ENCODE measurements at regions not wholly inside any gene's neighbourhood (a gene's known extent, or its start where the extent isn't known, plus 50 kb on each side); places are given as distances from the start of the nearest gene placed in this dataset.

- Histone ChIP-seq H3K27me3 (replicated peaks; ENCODE audit: insufficient read depth, low read depth, low read length, poor library complexity) (no peaks in the 10 kb centered on the region), H3K36me3 (ENCODE audit: insufficient read depth, low read length, poor library complexity, severe bottlenecking) (no peaks in the 10 kb centered on the region), H3K4me3 (ENCODE audit: low read depth, low read length, poor library complexity, severe bottlenecking) (no peak overlapping the region), H3K27ac (ENCODE audit: low read depth, low read length, poor library complexity, severe bottlenecking) (no peak overlapping the region), H3K9me3 (ENCODE audit: low read depth, low read length, poor library complexity, severe bottlenecking) (no peaks in the 10 kb centered on the region), H3K4me1 (ENCODE audit: insufficient read depth, low read length, poor library complexity, severe bottlenecking) (no peaks in the 10 kb centered on the region)
- TF ChIP-seq EZH2 (IDR thresholded peaks at IDR 0.05; ENCODE audit: borderline replicate concordance, low read depth, low read length, poor library complexity, severe bottlenecking), result no peak
- no peak for TF ChIP-seq CTCF (conservative IDR thresholded peaks at IDR 0.05; ENCODE audit: low read depth, low read length)
- BruUV-seq (replicated peaks), result no TSS peak
- intact Hi-C loops (cut with micrococcal nuclease; ENCODE audit: unreplicated experiment), result no loop called here
- CTCF ChIA-PET, result no interaction called here
- DNase-seq (ENCODE audit: low spot score), result no peak
- POLR2A ChIA-PET (ENCODE audit: low non-redundant PET), result no interaction called here
Observed at GRCh38 chr4:106496061-106496460, 127.5 kb upstream of the GIMD1 start.

- peak; percentile 20 for DNase-seq (ENCODE audit: low spot score)
- Histone ChIP-seq H3K27me3 (replicated peaks; ENCODE audit: insufficient read depth, low read depth, low read length, poor library complexity) (no peaks in the 10 kb centered on the region), H3K9me3 (ENCODE audit: low read depth, low read length, poor library complexity, severe bottlenecking) (no peaks in the 10 kb centered on the region), H3K4me1 (ENCODE audit: insufficient read depth, low read length, poor library complexity, severe bottlenecking) (no peaks in the 10 kb centered on the region), H3K4me3 (ENCODE audit: low read depth, low read length, poor library complexity, severe bottlenecking) (no peak overlapping the region), H3K36me3 (ENCODE audit: insufficient read depth, low read length, poor library complexity, severe bottlenecking) (no peaks in the 10 kb centered on the region), H3K27ac (ENCODE audit: low read depth, low read length, poor library complexity, severe bottlenecking) (no peak overlapping the region)
- CTCF ChIA-PET, result no interaction called here
- TF ChIP-seq CTCF (conservative IDR thresholded peaks at IDR 0.05; ENCODE audit: low read depth, low read length) (no peak), EZH2 (IDR thresholded peaks at IDR 0.05; ENCODE audit: borderline replicate concordance, low read depth, low read length, poor library complexity, severe bottlenecking) (no peak)
- intact Hi-C loops (cut with micrococcal nuclease; ENCODE audit: unreplicated experiment), result no loop called here
- no TSS peak for BruUV-seq (replicated peaks)
- POLR2A ChIA-PET (ENCODE audit: low non-redundant PET), result interaction anchor here (0.6 kb wide), 1 partner anchor 121 kb away, joined by 6 read pairs; no protein-coding TSS in a partner anchor
Observed at GRCh38 chr4:106495476-106495875, 126.9 kb upstream of the GIMD1 start.

GRCh38 chr4:106494066-106494465 is 125.5 kb upstream of the GIMD1 start:
- Histone ChIP-seq H3K27ac (ENCODE audit: low read depth, low read length, poor library complexity, severe bottlenecking) (no peak overlapping the region), H3K27me3 (replicated peaks; ENCODE audit: insufficient read depth, low read depth, low read length, poor library complexity) (no peaks in the 10 kb centered on the region), H3K4me3 (ENCODE audit: low read depth, low read length, poor library complexity, severe bottlenecking) (no peak overlapping the region), H3K36me3 (ENCODE audit: insufficient read depth, low read length, poor library complexity, severe bottlenecking) (no peaks in the 10 kb centered on the region), H3K4me1 (ENCODE audit: insufficient read depth, low read length, poor library complexity, severe bottlenecking) (no peaks in the 10 kb centered on the region), H3K9me3 (ENCODE audit: low read depth, low read length, poor library complexity, severe bottlenecking) (no peaks in the 10 kb centered on the region)
- intact Hi-C loops (cut with micrococcal nuclease; ENCODE audit: unreplicated experiment), result no loop called here
- CTCF ChIA-PET, result no interaction called here
- no peak for TF ChIP-seq CTCF (conservative IDR thresholded peaks at IDR 0.05; ENCODE audit: low read depth, low read length)
- no peak for TF ChIP-seq EZH2 (IDR thresholded peaks at IDR 0.05; ENCODE audit: borderline replicate concordance, low read depth, low read length, poor library complexity, severe bottlenecking)
- POLR2A ChIA-PET (ENCODE audit: low non-redundant PET), result no interaction called here
- BruUV-seq (replicated peaks), result no TSS peak
- DNase-seq (ENCODE audit: low spot score), result peak; percentile 6
